Transverse colon (tissue), 4 donors: ENCODE measurements at regions not wholly inside any gene's neighbourhood (a gene's known extent, or its start where the extent isn't known, plus 50 kb on each side); places are given as distances from the start of the nearest gene placed in this dataset.

Experiments
- DNase-seq: peaks from one replicate; pipeline ENCODE4 v3.0.0-alpha.2; 2019
- H3K27ac ChIP-seq, 4 donors: fragments of 200-600 bp; sonication (generic); 2 replicates each; pipeline ENCODE4 v1.5.1; 2016 to 2018; ENCODE audit warnings: inconsistent platforms in 4 of 4
- H3K27me3 ChIP-seq: fragments of 200-600 bp; sonication (generic); 2 replicates; pipeline ENCODE4 v1.5.1; 2017; ENCODE audit warnings: inconsistent platforms
- H3K36me3 ChIP-seq, 4 donors: fragments of 200-600 bp; sonication (generic); 2 replicates each; pipeline ENCODE4 v1.5.1; 2017 to 2019; ENCODE audit warnings: inconsistent platforms in 4 of 4
- H3K4me1 ChIP-seq, 4 donors: fragments of 200-600 bp; sonication (generic); 2 replicates each; pipeline ENCODE4 v1.5.1; 2017 to 2020; ENCODE audit warnings: inconsistent platforms in 4 of 4
- H3K4me3 ChIP-seq, 4 donors: fragments of 200-600 bp; sonication (generic); 1 replicate in 1 of 4; 2 replicates in 3 of 4; pipeline versions ENCODE4 v1.5.1 to v1.6.1; 2017 to 2019; ENCODE audit warnings: inconsistent platforms in 4 of 4
- H3K9me3 ChIP-seq, 2 donors: fragments of 200-600 bp; sonication (generic); 2 replicates each; pipeline ENCODE4 v1.5.1; 2017 to 2019; ENCODE audit warnings: inconsistent platforms in 2 of 2
- EP300 ChIP-seq: sonication (generic); formaldehyde crosslinking; IDR thresholded peaks from one replicate; pipeline ENCODE4 v1.6.1; 2017; ENCODE audit warnings: antibody characterized with exemption, low read depth
- POLR2A ChIP-seq: fragments of 450-650 bp; IDR thresholded peaks from one replicate; pipeline ENCODE4 v1.6.1; 2016; ENCODE audit warnings: antibody characterized with exemption, mild to moderate bottlenecking, moderate library complexity
- POLR2AphosphoS5 ChIP-seq, 3 donors: sonication (generic); formaldehyde crosslinking; IDR thresholded peaks; one replicate each; pipeline ENCODE4 v1.6.1; 2016; ENCODE audit warnings: antibody characterized with exemption in 3 of 3
- WGBS, 2 donors: methylation state at CpG; one replicate each; pipeline ENCODE4 v1.1.5; 2018; ENCODE audit warnings: low coverage in 1 of 2; 5-methylcytosine and 5-hydroxymethylcytosine counted together
- in situ Hi-C, 4 donors: fragments of 200-750 bp; cut with MboI; loops; one replicate each; pipeline versions ENCODE4 v1.15.0 to v1.15.1; 2017; ENCODE audit warnings: low sequenced_read_pairs in 3 of 4, low pct_ligation_motif_present in 1 of 4, low pct_unique_long_range_greater_than_20kb in 1 of 4
- intact Hi-C: fragments of 100-400 bp; cut with DNase I; formaldehyde crosslinking; loops from one replicate; pipeline ENCODE4 v1.15.1; 2023; ENCODE audit warnings: low total_unique reads
- TF ChIP-seq, protein P1 (sequence below), 5 experiments: fragments of 200-600 bp in 3 of 5; fragments of 450-650 bp in 2 of 5; sonication (generic) in 3 of 5; IDR thresholded peaks; 1 replicate in 2 of 5; 2 replicates in 3 of 5; pipeline ENCODE4 v1.5.1; 2016 to 2017; ENCODE audit warnings: antibody characterized with exemption in 5 of 5, inconsistent platforms in 3 of 5, mild to moderate bottlenecking in 2 of 5, moderate library complexity in 1 of 5

DNA sequence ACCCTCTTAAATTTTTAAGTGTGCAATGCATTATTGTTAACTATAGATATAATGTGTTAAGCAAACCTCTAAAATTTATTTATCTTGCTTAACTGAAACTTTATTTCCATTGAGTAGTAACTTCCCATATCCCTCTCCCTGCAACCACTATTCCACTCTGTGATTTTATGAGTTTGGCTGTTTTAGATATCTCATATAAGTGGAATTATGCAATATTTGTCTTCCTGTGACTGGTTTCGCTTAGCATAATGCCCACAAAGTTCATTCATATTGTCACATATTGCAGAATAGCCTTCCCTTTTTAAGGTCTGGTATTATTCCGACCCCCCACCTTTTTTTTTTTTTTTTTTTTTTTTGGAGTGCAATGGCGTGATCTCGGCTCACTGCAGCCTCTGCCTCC is 247.6 kb downstream of the EMP1 start:
- intact Hi-C loops = no loop called here
- 35 to 55% methylated on average over 2 to 4 of the region's 4 CpGs for WGBS, 2 donors
- Histone ChIP-seq H3K9me3 (no peaks in the 10 kb centered on the region), H3K27me3 (no peaks in the 10 kb centered on the region), H3K4me1 (peaks cover 0 to 10% (median 5%) of the 10 kb centered on the region in 4 donors), H3K4me3 (no peak overlapping the region), H3K27ac (peak overlapping the region in 1 of 4 donors; percentile 26), H3K36me3 (no peaks in the 10 kb centered on the region)
- in situ Hi-C loops = no loop called here
- no peak for DNase-seq
- no peak for TF ChIP-seq POLR2A
- no peak for TF ChIP-seq EP300
- no peak for TF ChIP-seq POLR2AphosphoS5 (IDR thresholded peaks at IDR 0.05)
- TF ChIP-seq, protein P1, sequence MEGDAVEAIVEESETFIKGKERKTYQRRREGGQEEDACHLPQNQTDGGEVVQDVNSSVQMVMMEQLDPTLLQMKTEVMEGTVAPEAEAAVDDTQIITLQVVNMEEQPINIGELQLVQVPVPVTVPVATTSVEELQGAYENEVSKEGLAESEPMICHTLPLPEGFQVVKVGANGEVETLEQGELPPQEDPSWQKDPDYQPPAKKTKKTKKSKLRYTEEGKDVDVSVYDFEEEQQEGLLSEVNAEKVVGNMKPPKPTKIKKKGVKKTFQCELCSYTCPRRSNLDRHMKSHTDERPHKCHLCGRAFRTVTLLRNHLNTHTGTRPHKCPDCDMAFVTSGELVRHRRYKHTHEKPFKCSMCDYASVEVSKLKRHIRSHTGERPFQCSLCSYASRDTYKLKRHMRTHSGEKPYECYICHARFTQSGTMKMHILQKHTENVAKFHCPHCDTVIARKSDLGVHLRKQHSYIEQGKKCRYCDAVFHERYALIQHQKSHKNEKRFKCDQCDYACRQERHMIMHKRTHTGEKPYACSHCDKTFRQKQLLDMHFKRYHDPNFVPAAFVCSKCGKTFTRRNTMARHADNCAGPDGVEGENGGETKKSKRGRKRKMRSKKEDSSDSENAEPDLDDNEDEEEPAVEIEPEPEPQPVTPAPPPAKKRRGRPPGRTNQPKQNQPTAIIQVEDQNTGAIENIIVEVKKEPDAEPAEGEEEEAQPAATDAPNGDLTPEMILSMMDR (IDR thresholded peaks at IDR 0.05) = no peak

DNA sequence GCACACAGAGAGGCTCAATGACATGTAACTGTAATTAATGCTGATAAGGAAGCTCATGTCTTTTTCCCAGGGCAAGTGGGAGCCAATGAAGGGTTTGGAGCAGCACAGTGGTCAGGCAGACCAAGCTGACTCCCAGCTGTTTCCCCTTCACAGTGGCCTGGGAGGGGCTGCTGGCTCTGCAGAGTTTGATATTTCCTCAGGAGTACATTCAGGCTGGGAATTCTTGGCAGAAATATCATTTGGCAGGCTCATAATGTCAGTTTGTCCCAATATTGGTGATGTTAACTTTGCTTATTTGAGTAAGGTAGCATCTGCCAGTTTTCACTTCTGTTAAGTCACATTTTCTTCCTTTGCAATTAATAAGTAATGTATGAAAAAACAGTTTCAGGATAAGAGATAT is 247.0 kb downstream of the EMP1 start:
- Histone ChIP-seq H3K4me1 (peaks cover 0 to 10% (median 5%) of the 10 kb centered on the region in 4 donors), H3K36me3 (no peaks in the 10 kb centered on the region), H3K27ac (peak overlapping the region in 1 of 4 donors; percentile 26), H3K4me3 (no peak overlapping the region), H3K9me3 (no peaks in the 10 kb centered on the region), H3K27me3 (no peaks in the 10 kb centered on the region)
- in situ Hi-C loops (no loop called here), intact Hi-C loops (no loop called here)
- no peak for DNase-seq
- no peak for TF ChIP-seq POLR2AphosphoS5 (IDR thresholded peaks at IDR 0.05)
- TF ChIP-seq, protein P1 (IDR thresholded peaks at IDR 0.05) = no peak
- no peak for TF ChIP-seq POLR2A
- no peak for TF ChIP-seq EP300

DNA sequence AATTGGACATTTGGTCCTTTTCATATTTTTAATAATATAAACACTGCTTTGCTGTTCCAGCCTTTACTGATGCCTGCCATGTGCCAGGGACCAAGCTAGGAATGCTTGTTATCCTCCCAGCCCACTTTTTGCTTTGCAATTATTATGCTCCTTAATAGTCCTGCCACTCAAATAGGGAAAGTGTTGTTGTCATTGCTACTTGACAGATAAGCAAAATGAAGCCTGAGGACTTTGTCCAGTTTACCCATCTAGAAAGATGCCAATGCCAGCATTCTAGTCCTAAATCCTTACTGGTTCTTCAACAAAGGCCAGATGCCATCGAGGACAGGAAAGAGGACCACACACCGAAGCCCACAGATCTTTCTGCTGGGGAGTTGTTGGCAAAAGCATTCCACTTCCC is 246.5 kb downstream of the EMP1 start:
- Histone ChIP-seq H3K4me1 (peaks cover 0 to 10% (median 5%) of the 10 kb centered on the region in 4 donors), H3K27ac (no peak overlapping the region), H3K36me3 (no peaks in the 10 kb centered on the region), H3K9me3 (no peaks in the 10 kb centered on the region), H3K4me3 (no peak overlapping the region), H3K27me3 (no peaks in the 10 kb centered on the region)
- no peak for DNase-seq
- TF ChIP-seq POLR2A = no peak
- TF ChIP-seq POLR2AphosphoS5 (IDR thresholded peaks at IDR 0.05) = no peak
- no peak for TF ChIP-seq EP300
- TF ChIP-seq, protein P1 (IDR thresholded peaks at IDR 0.05) = no peak
- in situ Hi-C loops (no loop called here), intact Hi-C loops (no loop called here)
- 47 to 70% methylated on average over 2 of the region's 2 CpGs for WGBS, 2 donors

DNA sequence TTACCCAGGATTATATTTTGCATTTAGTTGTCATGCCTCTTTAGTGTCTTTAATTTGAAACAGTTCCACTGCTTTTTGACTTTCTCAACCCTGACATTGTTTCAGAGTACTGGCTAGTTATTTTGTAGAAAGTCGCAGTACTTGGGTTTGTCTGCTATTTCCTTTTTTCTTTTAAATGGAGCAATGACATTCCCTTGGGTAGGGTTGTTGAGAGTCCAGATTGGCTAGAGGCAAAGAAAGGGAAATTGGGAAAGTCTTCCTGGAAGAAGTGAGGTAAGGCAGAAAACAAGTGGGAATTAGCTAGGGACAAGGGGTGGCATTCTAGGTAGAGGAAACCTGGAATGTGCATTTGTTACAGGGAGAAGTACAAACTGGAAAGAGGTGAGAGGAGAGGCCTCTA is 245.9 kb downstream of the EMP1 start:
- Histone ChIP-seq H3K9me3 (no peaks in the 10 kb centered on the region), H3K36me3 (no peaks in the 10 kb centered on the region), H3K4me3 (no peak overlapping the region), H3K27me3 (no peaks in the 10 kb centered on the region), H3K4me1 (peaks cover 0 to 10% (median 5%) of the 10 kb centered on the region in 4 donors), H3K27ac (no peak overlapping the region)
- WGBS, 2 donors = 81 to 89% methylated on average over 1 of the region's 1 CpG
- intact Hi-C loops (no loop called here), in situ Hi-C loops (no loop called here)
- no peak for DNase-seq
- TF ChIP-seq POLR2AphosphoS5 (IDR thresholded peaks at IDR 0.05) (no peak), EP300 (no peak), POLR2A (no peak)
- TF ChIP-seq, protein P1 (IDR thresholded peaks at IDR 0.05) = no peak
